Mesenchymal stem cell (in vitro differentiated cells and primary cell): ENCODE measurements at regions not wholly inside any gene's neighbourhood (a gene's known extent, or its start where the extent isn't known, plus 50 kb on each side); places are given as distances from the start of the nearest gene placed in this dataset.

Experiments used
- DNase-seq: peaks from one replicate; pipeline ENCODE4 v3.0.0-alpha.2; 2013
- H2AFZ ChIP-seq: one replicate; pipeline ENCODE4 v1.6.1; 2013; ENCODE audit warnings: low read depth, mild to moderate bottlenecking, control low read depth, inconsistent platforms, low read length, moderate library complexity
- H2AK5ac ChIP-seq: 2 replicates; pipeline ENCODE4 v1.6.1; 2013; ENCODE audit warnings: low read length, moderate library complexity, mild to moderate bottlenecking, inconsistent platforms; ENCODE audit not compliant: severe bottlenecking
- H2BK120ac ChIP-seq: one replicate; pipeline ENCODE4 v1.6.1; 2013; ENCODE audit warnings: low read depth, mild to moderate bottlenecking, inconsistent platforms, low read length, moderate library complexity
- H2BK12ac ChIP-seq, 2 experiments: one replicate each; pipeline ENCODE4 v1.6.1; 2013; ENCODE audit warnings: inconsistent platforms in 2 of 2, low read length in 2 of 2, mild to moderate bottlenecking in 2 of 2, moderate library complexity in 2 of 2, control low read depth in 1 of 2
- H2BK15ac ChIP-seq: one replicate; pipeline ENCODE4 v1.6.1; 2013; ENCODE audit warnings: mild to moderate bottlenecking, low read depth, inconsistent platforms; ENCODE audit not compliant: poor library complexity, severe bottlenecking
- H2BK5ac ChIP-seq: 2 replicates; pipeline ENCODE4 v1.6.1; 2013; ENCODE audit warnings: low read depth, mild to moderate bottlenecking, low read length, control low read depth, inconsistent platforms; ENCODE audit not compliant: poor library complexity, severe bottlenecking
- H3K14ac ChIP-seq, 2 experiments: one replicate each; pipeline ENCODE4 v1.6.1; 2013; ENCODE audit warnings: inconsistent platforms in 2 of 2, low read length in 2 of 2, control low read depth in 1 of 2, mild to moderate bottlenecking in 1 of 2, moderate library complexity in 1 of 2
- H3K18ac ChIP-seq, 2 experiments: one replicate each; pipeline ENCODE4 v1.6.1; 2013; ENCODE audit warnings: inconsistent platforms in 2 of 2, low read length in 2 of 2, control low read depth in 1 of 2, low read depth in 1 of 2, mild to moderate bottlenecking in 1 of 2
- H3K23ac ChIP-seq, 2 experiments: one replicate each; pipeline ENCODE4 v1.6.1; 2013; ENCODE audit warnings: inconsistent platforms in 2 of 2, low read length in 2 of 2, mild to moderate bottlenecking in 2 of 2, moderate library complexity in 2 of 2, control low read depth in 1 of 2
- H3K27ac ChIP-seq: 2 replicates; pipeline ENCODE4 v1.5.1; 2013; ENCODE audit warnings: mild to moderate bottlenecking, moderate library complexity, low read length, control low read depth, inconsistent platforms; ENCODE audit not compliant: poor library complexity, severe bottlenecking
- H3K27me3 ChIP-seq, 2 experiments: 2 replicates each; pipeline versions ENCODE4 v1.6.1 to v1.7.0; 2013; ENCODE audit warnings: low read length in 2 of 2, mild to moderate bottlenecking in 2 of 2, moderate library complexity in 2 of 2, control low read depth in 1 of 2, inconsistent platforms in 1 of 2; ENCODE audit not compliant: control insufficient read depth in 1 of 2, insufficient read depth in 1 of 2
- H3K36me3 ChIP-seq, 2 experiments: 2 replicates each; pipeline versions ENCODE4 v1.6.1 to v1.7.0; 2013; ENCODE audit warnings: low read length in 2 of 2, control low read depth in 1 of 2, inconsistent platforms in 1 of 2, low read depth in 1 of 2, mild to moderate bottlenecking in 1 of 2; ENCODE audit not compliant: insufficient read depth in 2 of 2, control insufficient read depth in 1 of 2
- H3K4ac ChIP-seq, 2 experiments: one replicate each; pipeline ENCODE4 v1.6.1; 2013; ENCODE audit warnings: inconsistent platforms in 2 of 2, low read length in 2 of 2, mild to moderate bottlenecking in 2 of 2, moderate library complexity in 2 of 2, control low read depth in 1 of 2, low read depth in 1 of 2
- H3K4me1 ChIP-seq: 2 replicates; pipeline ENCODE4 v1.6.1; 2013; ENCODE audit warnings: low read depth, low read length, control low read depth; ENCODE audit not compliant: control insufficient read depth, insufficient read depth
- H3K4me2 ChIP-seq: 2 replicates; pipeline ENCODE4 v1.6.1; 2013; ENCODE audit warnings: low read length, mild to moderate bottlenecking, inconsistent platforms; ENCODE audit not compliant: poor library complexity, severe bottlenecking
- H3K4me3 ChIP-seq, 2 experiments: 2 replicates each; pipeline versions ENCODE4 v1.5.1 to v1.7.0; 2013; ENCODE audit warnings: low read length in 2 of 2, mild to moderate bottlenecking in 2 of 2, control low read depth in 1 of 2, low read depth in 1 of 2; ENCODE audit not compliant: insufficient read depth in 1 of 2
- H3K79me1 ChIP-seq: replicated peaks from 2 replicates; pipeline ENCODE4 v1.6.1; 2013; ENCODE audit warnings: mild to moderate bottlenecking, control low read depth, low read length, inconsistent platforms; ENCODE audit not compliant: poor library complexity, severe bottlenecking
- H3K9ac ChIP-seq: 2 replicates; pipeline ENCODE4 v1.7.0; 2013; ENCODE audit warnings: mild to moderate bottlenecking, low read length, moderate library complexity
- H3K9me3 ChIP-seq: 2 replicates; pipeline ENCODE4 v1.7.0; 2013; ENCODE audit warnings: mild to moderate bottlenecking, low read length; ENCODE audit not compliant: control insufficient read depth
- H4K8ac ChIP-seq: one replicate; pipeline ENCODE4 v1.6.1; 2013; ENCODE audit warnings: inconsistent platforms, mild to moderate bottlenecking, low read length, moderate library complexity
- H4K91ac ChIP-seq: one replicate; pipeline ENCODE4 v1.6.1; 2013; ENCODE audit warnings: mild to moderate bottlenecking, low read length, inconsistent platforms
- WGBS: methylation state at CpG from one replicate; pipeline ENCODE4 v1.1.7; 2013; ENCODE audit warnings: mixed read lengths; 5-methylcytosine and 5-hydroxymethylcytosine counted together

DNA sequence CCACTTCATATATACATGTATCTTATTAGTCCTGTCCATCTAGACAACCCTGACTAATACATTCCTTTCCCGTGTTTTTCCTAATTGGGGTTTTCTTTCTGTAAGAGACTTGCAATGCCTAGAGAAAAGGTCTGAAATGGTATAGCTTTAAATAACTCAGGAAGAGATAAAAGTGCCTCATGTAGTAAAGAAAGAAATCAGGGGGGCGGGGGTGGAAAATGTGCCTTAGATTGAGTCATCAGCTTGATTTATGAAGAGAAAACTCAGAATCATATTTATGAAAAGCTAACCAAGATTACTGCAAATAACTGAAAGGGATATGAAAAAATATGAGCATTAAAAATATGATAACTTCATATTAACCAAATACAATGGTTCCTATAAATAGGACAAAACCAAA lies 345.8 kb upstream of the CHRM3 start:
- Histone ChIP-seq H3K79me1 (no peaks in the 10 kb centered on the region), H3K4me3 (no peak overlapping the region), H3K18ac (no peak overlapping the region), H3K9ac (no peak overlapping the region), H2BK15ac (no peak overlapping the region), H3K4me2 (no peak overlapping the region), H2BK120ac (no peak overlapping the region), H3K9me3 (peaks cover 11% of the 10 kb centered on the region), H3K36me3 (no peaks in the 10 kb centered on the region), H3K4ac (no peak overlapping the region), H2AK5ac (no peak overlapping the region), H3K14ac (no peak overlapping the region), H4K91ac (no peak overlapping the region), H3K27me3 (no peaks in the 10 kb centered on the region), H2BK12ac (no peak overlapping the region), H2BK5ac (no peak overlapping the region), H3K4me1 (no peaks in the 10 kb centered on the region), H4K8ac (no peak overlapping the region), H2AFZ (no peak overlapping the region), H3K27ac (no peak overlapping the region), H3K23ac (no peak overlapping the region)
- DNase-seq: no peak
- 92% methylated on average over 2 of the region's 2 CpGs for WGBS

GRCh38 chr1:239031310-239031709 lies 355.1 kb upstream of the CHRM3 start:
- no peak overlapping the region for H2BK12ac ChIP-seq
- H3K36me3 ChIP-seq: no peaks in the 10 kb centered on the region
- no peak overlapping the region for H3K23ac ChIP-seq
- DNase-seq: no peak
- 42% methylated on average over 3 of the region's 5 CpGs for WGBS
- H2AFZ ChIP-seq: no peak overlapping the region
- no peak overlapping the region for H4K8ac ChIP-seq
- no peaks in the 10 kb centered on the region for H3K4me1 ChIP-seq
- H4K91ac ChIP-seq: no peak overlapping the region
- no peak overlapping the region for H3K18ac ChIP-seq
- H3K4me3 ChIP-seq: no peak overlapping the region
- H3K4me2 ChIP-seq: no peak overlapping the region
- H3K9me3 ChIP-seq: peaks cover 19% of the 10 kb centered on the region
- no peak overlapping the region for H2BK120ac ChIP-seq
- no peaks in the 10 kb centered on the region for H3K27me3 ChIP-seq
- H2BK5ac ChIP-seq: no peak overlapping the region
- no peaks in the 10 kb centered on the region for H3K79me1 ChIP-seq
- H3K14ac ChIP-seq: no peak overlapping the region
- H3K9ac ChIP-seq: no peak overlapping the region
- H2BK15ac ChIP-seq: no peak overlapping the region
- H3K4ac ChIP-seq: no peak overlapping the region
- no peak overlapping the region for H3K27ac ChIP-seq
- H2AK5ac ChIP-seq: no peak overlapping the region

- no peak overlapping the region for H2BK15ac ChIP-seq
- no peak overlapping the region for H2AK5ac ChIP-seq
- 92% methylated on average over 6 of the region's 7 CpGs for WGBS
- H3K23ac ChIP-seq: no peak overlapping the region
- H3K36me3 ChIP-seq: no peaks in the 10 kb centered on the region
- no peak overlapping the region for H2AFZ ChIP-seq
- H4K91ac ChIP-seq: no peak overlapping the region
- H2BK12ac ChIP-seq: no peak overlapping the region
- no peak overlapping the region for H3K18ac ChIP-seq
- H3K79me1 ChIP-seq: no peaks in the 10 kb centered on the region
- no peak overlapping the region for H2BK120ac ChIP-seq
- H3K4me3 ChIP-seq: no peak overlapping the region
- H3K27me3 ChIP-seq: no peaks in the 10 kb centered on the region
- H3K14ac ChIP-seq: no peak overlapping the region
- DNase-seq: no peak
- no peaks in the 10 kb centered on the region for H3K4me1 ChIP-seq
- H3K9ac ChIP-seq: no peak overlapping the region
- no peak overlapping the region for H3K4me2 ChIP-seq
- no peak overlapping the region for H2BK5ac ChIP-seq
- H3K4ac ChIP-seq: no peak overlapping the region
- H3K27ac ChIP-seq: no peak overlapping the region
- no peak overlapping the region for H4K8ac ChIP-seq
- peaks cover 11% of the 10 kb centered on the region for H3K9me3 ChIP-seq
Observed at GRCh38 chr1:239025997-239026694, 360.2 kb upstream of the CHRM3 start.

DNA sequence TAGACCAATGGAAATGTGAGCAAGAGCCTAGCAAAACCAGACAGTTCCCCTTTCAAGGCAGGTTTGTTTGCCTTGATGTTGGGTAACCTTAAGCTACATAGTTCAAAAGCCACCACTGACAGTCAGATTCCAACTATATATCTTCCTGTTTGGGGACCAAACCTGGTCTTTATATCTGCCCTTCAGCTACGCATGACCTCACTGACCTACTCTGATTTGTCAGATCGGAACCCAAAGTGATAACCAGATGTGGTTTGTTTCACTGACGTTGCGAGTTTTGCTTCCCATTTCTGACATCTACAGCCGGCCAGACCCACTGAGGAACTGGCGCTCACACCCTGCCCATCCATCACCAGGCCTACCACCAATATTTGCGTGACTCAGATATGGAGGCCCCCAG lies 361.1 kb upstream of the CHRM3 start:
- no peak overlapping the region for H2BK12ac ChIP-seq
- H3K14ac ChIP-seq: no peak overlapping the region
- H4K91ac ChIP-seq: no peak overlapping the region
- H3K4ac ChIP-seq: no peak overlapping the region
- H3K18ac ChIP-seq: no peak overlapping the region
- no peak overlapping the region for H2BK120ac ChIP-seq
- no peak overlapping the region for H2AK5ac ChIP-seq
- no peaks in the 10 kb centered on the region for H3K79me1 ChIP-seq
- no peak overlapping the region for H2AFZ ChIP-seq
- H3K27ac ChIP-seq: no peak overlapping the region
- no peaks in the 10 kb centered on the region for H3K27me3 ChIP-seq
- H3K4me3 ChIP-seq: no peak overlapping the region
- DNase-seq: no peak
- H3K36me3 ChIP-seq: no peaks in the 10 kb centered on the region
- no peak overlapping the region for H2BK15ac ChIP-seq
- no peak overlapping the region for H3K9ac ChIP-seq
- WGBS: 92% methylated on average over 7 of the region's 7 CpGs
- no peak overlapping the region for H2BK5ac ChIP-seq
- no peak overlapping the region for H3K4me2 ChIP-seq
- peaks cover 10% of the 10 kb centered on the region for H3K9me3 ChIP-seq
- no peaks in the 10 kb centered on the region for H3K4me1 ChIP-seq
- H3K23ac ChIP-seq: no peak overlapping the region
- H4K8ac ChIP-seq: no peak overlapping the region
